Prostate gland (tissue), 2 donors: ENCODE measurements at regions not wholly inside any gene's neighbourhood (a gene's known extent, or its start where the extent isn't known, plus 50 kb on each side); places are given as distances from the start of the nearest gene placed in this dataset.

Experiments
- DNase-seq: peaks from one replicate; pipeline ENCODE4 v3.0.0-alpha.2; 2019; ENCODE audit warnings: low spot score
- H3K27ac ChIP-seq, 2 donors: fragments of 200-600 bp; sonication (generic); 2 replicates each; pipeline ENCODE4 v1.5.1; 2017 to 2019
- H3K27me3 ChIP-seq: fragments of 200-600 bp; sonication (generic); replicated peaks from 2 replicates; pipeline ENCODE4 v1.5.1; 2019; ENCODE audit not compliant: insufficient read depth
- H3K36me3 ChIP-seq, 2 donors: fragments of 200-600 bp; sonication (generic); 1 replicate in 1 of 2; 2 replicates in 1 of 2; pipeline versions ENCODE4 v1.5.1 to v1.8.1; 2017 to 2019
- H3K4me1 ChIP-seq: fragments of 200-600 bp; sonication (generic); replicated peaks from 2 replicates; pipeline ENCODE4 v1.5.1; 2019
- H3K4me3 ChIP-seq, 2 donors: fragments of 200-600 bp; sonication (generic); 2 replicates each; pipeline ENCODE4 v1.5.1; 2017 to 2019
- H3K9me3 ChIP-seq: fragments of 200-600 bp; sonication (generic); 2 replicates; pipeline ENCODE4 v1.5.1; 2017
- CTCF ChIP-seq, 4 experiments: fragments of 200-600 bp in 2 of 4; fragments of 450-650 bp in 2 of 4; sonication (generic) in 2 of 4; IDR thresholded peaks; 1 replicate in 3 of 4; 2 replicates in 1 of 4; pipeline ENCODE4 v1.5.1; 2016 to 2019; ENCODE audit warnings: antibody characterized with exemption in 4 of 4, mild to moderate bottlenecking in 2 of 4, moderate library complexity in 2 of 4
- POLR2A ChIP-seq: fragments of 450-650 bp; IDR thresholded peaks from one replicate; pipeline ENCODE4 v1.6.1; 2016; ENCODE audit warnings: antibody characterized with exemption, mild to moderate bottlenecking
- POLR2AphosphoS5 ChIP-seq: sonication (generic); formaldehyde crosslinking; IDR thresholded peaks from one replicate; pipeline ENCODE4 v1.6.1; 2017; ENCODE audit warnings: antibody characterized with exemption
- WGBS: methylation state at CpG from one replicate; pipeline ENCODE4 v1.1.5; 2018; 5-methylcytosine and 5-hydroxymethylcytosine counted together
- intact Hi-C: fragments of 100-400 bp; cut with DNase I; formaldehyde crosslinking; loops from one replicate; pipeline ENCODE4 v1.14.2; 2022

- no peak for DNase-seq
- WGBS = 88% methylated on average over 2 of the region's 2 CpGs
- Histone ChIP-seq H3K4me1 (no peaks in the 10 kb centered on the region), H3K36me3 (no peaks in the 10 kb centered on the region), H3K27me3 (no peaks in the 10 kb centered on the region), H3K4me3 (no peak overlapping the region), H3K27ac (no peak overlapping the region), H3K9me3 (no peaks in the 10 kb centered on the region)
- intact Hi-C loops = no loop called here
- TF ChIP-seq POLR2A (no peak), POLR2AphosphoS5 (no peak), CTCF (IDR thresholded peaks at IDR 0.05) (no peak)
Measured at GRCh38 chr21:27569091-27569490, 602.2 kb upstream of the ADAMTS5 start.

GRCh38 chr21:27567381-27567780 lies 600.5 kb upstream of the ADAMTS5 start:
- Histone ChIP-seq H3K4me3 (no peak overlapping the region), H3K36me3 (no peaks in the 10 kb centered on the region), H3K4me1 (no peaks in the 10 kb centered on the region), H3K27ac (no peak overlapping the region), H3K27me3 (no peaks in the 10 kb centered on the region), H3K9me3 (no peaks in the 10 kb centered on the region)
- WGBS = 78% methylated on average over 1 of the region's 1 CpG
- no peak for DNase-seq
- intact Hi-C loops = no loop called here
- TF ChIP-seq CTCF (IDR thresholded peaks at IDR 0.05) (no peak), POLR2A (no peak), POLR2AphosphoS5 (no peak)

GRCh38 chr21:27566521-27566920 lies 599.6 kb upstream of the ADAMTS5 start:
- Histone ChIP-seq H3K27ac (no peak overlapping the region), H3K27me3 (no peaks in the 10 kb centered on the region), H3K36me3 (no peaks in the 10 kb centered on the region), H3K9me3 (no peaks in the 10 kb centered on the region), H3K4me1 (no peaks in the 10 kb centered on the region), H3K4me3 (no peak overlapping the region)
- 41% methylated on average over 6 of the region's 6 CpGs for WGBS
- TF ChIP-seq POLR2AphosphoS5 (no peak), POLR2A (no peak), CTCF (IDR thresholded peaks at IDR 0.05) (no peak)
- no peak for DNase-seq
- intact Hi-C loops = no loop called here

- H3K4me3 ChIP-seq = no peak overlapping the region
- no peaks in the 10 kb centered on the region for H3K4me1 ChIP-seq
- no peak for DNase-seq
- WGBS = 86% methylated on average over 1 of the region's 1 CpG
- TF ChIP-seq POLR2A = no peak
- TF ChIP-seq CTCF (IDR thresholded peaks at IDR 0.05) = no peak
- no peak for TF ChIP-seq POLR2AphosphoS5
- no peaks in the 10 kb centered on the region for H3K9me3 ChIP-seq
- H3K36me3 ChIP-seq = no peaks in the 10 kb centered on the region
- intact Hi-C loops = no loop called here
- no peaks in the 10 kb centered on the region for H3K27me3 ChIP-seq
- H3K27ac ChIP-seq = no peak overlapping the region
Measured at GRCh38 chr21:27565364-27565763, 598.5 kb upstream of the ADAMTS5 start.

GRCh38 chr21:27564684-27565301 lies 597.9 kb upstream of the ADAMTS5 start:
- WGBS = 58% methylated on average over 1 of the region's 1 CpG
- peak in 3 of 4 experiments; percentile 36 to 54 (median 53) for TF ChIP-seq CTCF (IDR thresholded peaks at IDR 0.05)
- TF ChIP-seq POLR2A = no peak
- H3K9me3 ChIP-seq = no peaks in the 10 kb centered on the region
- H3K36me3 ChIP-seq = no peaks in the 10 kb centered on the region
- peak; percentile 25 for DNase-seq
- no peak overlapping the region for H3K4me3 ChIP-seq
- H3K27me3 ChIP-seq = no peaks in the 10 kb centered on the region
- no peak overlapping the region for H3K27ac ChIP-seq
- intact Hi-C loops = no loop called here
- H3K4me1 ChIP-seq = no peaks in the 10 kb centered on the region
